Endometrium (tissue), 2 donors: ENCODE measurements at regions not wholly inside any gene's neighbourhood (a gene's known extent, or its start where the extent isn't known, plus 50 kb on each side); places are given as distances from the start of the nearest gene placed in this dataset.

Experiments used
- FAIRE-seq: peaks from 2 replicates; lab custom pipeline; 2012; peaks lifted over from hg19 to GRCh38; lab: Jason Lieb, UNC
- donor health status: control.
- donor health status: control.

DNA sequence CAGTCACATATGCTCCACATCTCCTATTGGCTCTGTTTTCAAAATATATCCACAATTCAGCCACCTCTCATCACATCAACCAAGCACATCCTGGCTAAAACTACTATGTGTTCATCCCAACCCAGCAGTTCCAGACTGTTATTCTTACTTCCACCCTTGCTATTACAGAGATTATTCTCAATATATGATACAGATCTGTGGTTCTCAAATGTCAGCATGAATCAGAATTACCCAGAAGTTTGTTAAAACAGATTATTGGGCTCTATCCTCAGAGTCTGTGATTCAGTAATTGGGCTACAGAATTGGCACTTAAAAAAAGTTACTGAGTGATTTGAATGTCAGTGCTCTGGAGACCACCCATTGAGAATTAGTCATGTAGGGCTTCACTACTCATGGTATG, 78.8 kb upstream of the IZUMO3 start:
- no peak for FAIRE-seq

DNA sequence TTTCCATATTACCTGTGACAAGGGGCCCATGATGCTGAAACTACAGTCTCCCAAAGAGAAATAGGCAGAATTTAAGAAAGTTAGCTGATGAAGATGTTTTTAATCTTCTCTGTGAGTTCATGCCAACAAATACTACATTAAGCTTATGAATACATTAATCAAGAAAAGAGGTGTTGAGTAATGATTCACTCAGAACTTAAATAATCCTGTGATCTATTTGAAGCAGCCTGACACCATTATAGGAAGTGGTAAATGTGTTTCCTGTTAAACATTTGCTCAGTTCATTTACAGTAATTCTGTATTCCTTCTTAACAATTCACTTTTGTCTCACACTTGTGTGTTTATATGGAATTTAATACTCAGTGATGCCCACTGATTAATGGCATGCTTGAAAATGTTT, 75.0 kb upstream of the IZUMO3 start:
- no peak for FAIRE-seq

DNA sequence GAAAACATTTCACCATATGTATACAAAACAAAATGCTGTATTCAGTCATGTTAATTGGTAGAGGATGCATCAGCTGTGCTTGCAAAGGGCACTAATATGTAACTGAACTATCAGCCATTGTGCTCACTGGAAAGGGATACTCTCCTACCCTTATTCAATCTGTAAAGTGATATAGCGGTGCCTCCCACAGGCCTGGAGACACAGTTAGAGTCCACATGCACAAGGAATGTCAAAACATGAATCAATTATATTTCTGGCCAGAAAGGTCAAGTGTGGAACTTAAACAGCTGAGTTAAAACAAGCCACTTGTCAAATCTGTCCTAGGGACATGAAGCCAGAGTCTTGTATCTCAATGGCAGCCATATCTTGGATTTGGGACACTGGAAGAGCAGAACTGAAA, 71.2 kb upstream of the IZUMO3 start:
- no peak for FAIRE-seq

DNA sequence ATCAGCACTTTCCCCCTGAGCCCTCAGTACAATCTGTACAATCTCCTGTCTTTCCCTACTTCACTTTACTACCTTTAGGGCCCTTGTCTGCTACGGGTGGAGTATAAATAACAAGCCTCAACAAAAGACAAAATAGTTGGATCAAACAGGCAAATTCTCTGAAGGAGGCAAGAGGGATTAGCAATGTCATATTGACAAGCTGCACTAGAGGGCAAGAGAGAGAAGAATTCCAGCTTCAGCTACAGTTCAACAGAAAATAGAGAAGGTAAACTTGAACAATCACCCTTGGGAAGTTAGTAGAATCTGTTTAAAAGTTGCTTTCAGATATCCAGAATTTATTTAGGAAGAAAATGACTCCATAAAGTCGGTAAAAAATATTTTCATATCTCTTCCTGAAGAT, 68.4 kb upstream of the IZUMO3 start:
- FAIRE-seq, result no peak

DNA sequence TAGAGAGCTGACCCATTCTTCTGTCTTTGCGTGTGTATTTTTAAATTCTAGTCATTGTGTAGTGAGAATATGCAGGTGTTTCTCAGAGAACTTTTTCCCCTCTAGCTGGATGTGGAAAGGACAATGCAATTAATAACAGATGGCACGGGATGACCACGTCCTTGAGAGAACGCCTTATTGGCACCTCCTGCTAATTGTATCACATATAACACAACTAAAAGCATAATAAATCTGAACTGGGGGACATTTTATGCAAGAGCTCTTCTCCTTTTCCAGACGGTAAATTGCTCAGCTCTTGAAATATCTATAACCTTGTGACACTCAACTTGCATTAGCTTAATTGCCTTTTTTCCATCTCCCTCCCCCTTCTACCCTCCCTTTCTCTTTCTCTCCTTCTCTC, 62.9 kb upstream of the IZUMO3 start:
- FAIRE-seq, result no peak

DNA sequence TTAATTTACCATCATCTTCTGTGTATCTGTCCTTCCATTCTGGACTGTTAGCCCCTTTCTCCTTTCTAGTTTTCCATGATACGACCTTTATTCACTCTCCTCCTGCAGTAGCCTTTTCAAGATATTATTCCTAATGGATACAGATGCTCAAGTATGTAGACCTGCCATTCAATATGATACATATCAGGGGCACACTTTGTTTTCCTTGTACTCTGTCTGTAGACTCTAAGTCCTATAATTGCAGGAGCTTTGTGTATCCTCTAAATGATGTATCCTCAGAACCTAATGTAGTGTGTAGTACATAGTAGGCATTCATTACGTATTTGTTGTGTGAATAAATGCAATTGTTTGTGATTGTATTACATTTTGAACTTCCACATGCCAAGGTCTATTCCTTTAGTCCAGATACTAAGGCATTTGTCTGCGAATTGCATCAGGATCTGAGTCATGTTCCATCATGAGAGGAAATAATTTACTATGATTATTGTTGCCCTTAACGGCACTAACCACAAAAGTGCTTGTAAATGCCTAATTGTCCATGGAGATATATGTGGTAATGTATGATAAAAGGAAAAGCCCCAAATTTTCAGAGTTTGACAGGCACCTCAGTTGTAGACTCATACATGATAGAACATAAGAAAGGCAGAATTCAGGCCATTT, 57.1 kb upstream of the IZUMO3 start:
- FAIRE-seq, result no peak
